Psoas muscle (tissue), 7 donors: ENCODE measurements at regions not wholly inside any gene's neighbourhood (a gene's known extent, or its start where the extent isn't known, plus 50 kb on each side); places are given as distances from the start of the nearest gene placed in this dataset.

Experiments used
- ATAC-seq, 4 donors: fragments of 200-7000 bp; cut with Tn5 transposase; one replicate each; pipeline ENCODE4 v1.9.1; 2020; ENCODE audit warnings: moderate library complexity in 3 of 4, mild to moderate bottlenecking in 2 of 4
- DNase-seq, 2 donors: peaks; one replicate each; pipeline ENCODE4 v3.0.0-alpha.2; 2020
- H3K27ac ChIP-seq: fragments of 200-600 bp; one replicate; pipeline ENCODE4 v1.8.0; 2022
- H3K27me3 ChIP-seq, 3 donors: fragments of 200-600 bp in 1 of 3; one replicate each; pipeline versions ENCODE4 v1.6.1 to v1.8.0; 2013 to 2022; ENCODE audit warnings: low read length in 2 of 3, mild to moderate bottlenecking in 2 of 3, moderate library complexity in 1 of 3; ENCODE audit not compliant: insufficient read depth in 3 of 3
- H3K36me3 ChIP-seq, 2 donors: fragments of 200-600 bp in 1 of 2; one replicate each; pipeline versions ENCODE4 v1.6.1 to v1.8.0; 2013 to 2022; ENCODE audit warnings: low read depth in 1 of 2, mild to moderate bottlenecking in 1 of 2, moderate library complexity in 1 of 2; ENCODE audit not compliant: insufficient read depth in 1 of 2
- H3K4me1 ChIP-seq: fragments of 200-600 bp; one replicate; pipeline ENCODE4 v1.8.0; 2022
- H3K4me3 ChIP-seq: fragments of 200-600 bp; one replicate; pipeline ENCODE4 v1.8.0; 2022; ENCODE audit warnings: mild to moderate bottlenecking
- H3K9me3 ChIP-seq: fragments of 200-600 bp; one replicate; pipeline ENCODE4 v1.8.0; 2022
- WGBS, 3 donors: extraction: QIAGEN DNeasy Blood & Tissue Kit; methylation state at CpG; one replicate each; pipeline versions ENCODE4 v1.1.6 to v1.1.7; 2013; 5-methylcytosine and 5-hydroxymethylcytosine counted together
- intact Hi-C, 2 donors: fragments of 100-400 bp; cut with DNase I; formaldehyde crosslinking; loops; one replicate each; pipeline versions ENCODE4 v1.11.0 to v1.14.2; 2022
- TF ChIP-seq, protein P1 (sequence below): fragments of 200-600 bp; IDR thresholded peaks from one replicate; pipeline ENCODE4 v1.8.0; 2022; ENCODE audit warnings: antibody characterized with exemption
- donor health status: healthy with polysubstance abuse.
- donor health status: DM: no; HTN: no; CAD: no; lungs with moderate emphysema.
- donor health status: Bipolar disorder and iron deficiency.
- donor health status: healthy.
- donor health status: DM: yes; HTN: yes; CAD: no.
- donor health status: DM: no; HTN: no; CAD: no.
- donor health status: DM: yes; HTN: yes; CAD: no.

DNA sequence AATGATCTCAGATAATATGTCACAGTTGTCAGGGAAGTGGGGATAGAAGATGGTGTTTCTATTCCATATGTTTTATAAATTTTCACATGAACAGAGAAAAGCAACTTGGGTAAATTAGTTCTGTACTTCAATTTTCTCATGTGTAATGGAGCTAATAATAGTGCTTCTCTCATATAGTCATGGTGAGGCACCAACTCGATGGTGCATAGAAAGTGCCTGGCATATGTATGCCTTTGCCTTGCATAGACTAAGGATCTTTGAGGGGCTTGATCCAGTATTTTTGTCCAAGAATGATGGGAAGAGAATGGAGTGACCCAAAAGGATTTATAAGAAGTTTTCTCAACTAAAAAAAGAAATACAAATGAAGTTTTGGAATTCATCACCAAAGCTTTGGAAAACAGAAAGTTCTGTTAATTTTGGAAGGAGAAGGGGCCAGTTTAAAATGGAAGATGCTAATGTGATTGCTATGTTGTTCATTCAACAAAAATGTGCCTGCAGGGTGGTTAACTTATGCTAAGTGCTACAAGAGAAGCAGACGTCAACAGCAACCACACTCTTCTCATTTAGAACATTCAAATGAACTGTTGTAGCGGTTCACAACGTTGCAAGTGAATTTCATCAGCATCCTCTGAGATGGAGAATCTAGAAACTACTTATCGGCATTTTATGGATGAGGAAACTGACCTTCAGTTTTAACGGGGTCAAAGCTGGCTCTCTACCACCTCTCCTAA lies 86.1 kb downstream of the RTP4 start:
- Histone ChIP-seq H3K27ac (no peak overlapping the region), H3K27me3 (peaks cover 0 to 2% (median 0%) of the 10 kb centered on the region in 3 donors), H3K36me3 (no peaks in the 10 kb centered on the region), H3K4me1 (no peaks in the 10 kb centered on the region), H3K9me3 (no peaks in the 10 kb centered on the region), H3K4me3 (no peak overlapping the region)
- no peak for DNase-seq
- TF ChIP-seq, protein P1, sequence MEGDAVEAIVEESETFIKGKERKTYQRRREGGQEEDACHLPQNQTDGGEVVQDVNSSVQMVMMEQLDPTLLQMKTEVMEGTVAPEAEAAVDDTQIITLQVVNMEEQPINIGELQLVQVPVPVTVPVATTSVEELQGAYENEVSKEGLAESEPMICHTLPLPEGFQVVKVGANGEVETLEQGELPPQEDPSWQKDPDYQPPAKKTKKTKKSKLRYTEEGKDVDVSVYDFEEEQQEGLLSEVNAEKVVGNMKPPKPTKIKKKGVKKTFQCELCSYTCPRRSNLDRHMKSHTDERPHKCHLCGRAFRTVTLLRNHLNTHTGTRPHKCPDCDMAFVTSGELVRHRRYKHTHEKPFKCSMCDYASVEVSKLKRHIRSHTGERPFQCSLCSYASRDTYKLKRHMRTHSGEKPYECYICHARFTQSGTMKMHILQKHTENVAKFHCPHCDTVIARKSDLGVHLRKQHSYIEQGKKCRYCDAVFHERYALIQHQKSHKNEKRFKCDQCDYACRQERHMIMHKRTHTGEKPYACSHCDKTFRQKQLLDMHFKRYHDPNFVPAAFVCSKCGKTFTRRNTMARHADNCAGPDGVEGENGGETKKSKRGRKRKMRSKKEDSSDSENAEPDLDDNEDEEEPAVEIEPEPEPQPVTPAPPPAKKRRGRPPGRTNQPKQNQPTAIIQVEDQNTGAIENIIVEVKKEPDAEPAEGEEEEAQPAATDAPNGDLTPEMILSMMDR = no peak
- 76 to 85% (median 85%) methylated on average over 6 of the region's 6 CpGs for WGBS, 3 donors
- ATAC-seq = no peak
- intact Hi-C loops = no loop called here

- H3K27me3 ChIP-seq = peaks cover 0 to 2% (median 0%) of the 10 kb centered on the region in 3 donors
- no peaks in the 10 kb centered on the region for H3K36me3 ChIP-seq
- no peak overlapping the region for H3K4me3 ChIP-seq
- TF ChIP-seq, protein P1 = no peak
- no peak for DNase-seq
- 54 to 61% (median 58%) methylated on average over 7 of the region's 7 CpGs for WGBS, 3 donors
- intact Hi-C loops = no loop called here
- no peak overlapping the region for H3K27ac ChIP-seq
- no peaks in the 10 kb centered on the region for H3K9me3 ChIP-seq
- no peaks in the 10 kb centered on the region for H3K4me1 ChIP-seq
- no peak for ATAC-seq
These were observed 82.4 kb downstream of the RTP4 start for GRCh38 chr3:187450431-187451190.

- peaks cover 0 to 2% (median 0%) of the 10 kb centered on the region in 3 donors for H3K27me3 ChIP-seq
- H3K4me1 ChIP-seq = no peaks in the 10 kb centered on the region
- H3K27ac ChIP-seq = no peak overlapping the region
- no peaks in the 10 kb centered on the region for H3K9me3 ChIP-seq
- DNase-seq = no peak
- ATAC-seq = no peak
- intact Hi-C loops = no loop called here
- no peaks in the 10 kb centered on the region for H3K36me3 ChIP-seq
- TF ChIP-seq, protein P1 = no peak
- no peak overlapping the region for H3K4me3 ChIP-seq
- 88 to 95% (median 90%) methylated on average over 1 of the region's 1 CpG for WGBS, 3 donors
These were observed 80.5 kb downstream of the RTP4 start for GRCh38 chr3:187448674-187449073.

- H3K9me3 ChIP-seq = no peaks in the 10 kb centered on the region
- no peaks in the 10 kb centered on the region for H3K4me1 ChIP-seq
- H3K27me3 ChIP-seq = peaks cover 0 to 2% (median 0%) of the 10 kb centered on the region in 3 donors
- TF ChIP-seq, protein P1 = no peak
- DNase-seq = no peak
- no peak overlapping the region for H3K4me3 ChIP-seq
- H3K27ac ChIP-seq = no peak overlapping the region
- H3K36me3 ChIP-seq = no peaks in the 10 kb centered on the region
- ATAC-seq = no peak
- 93 to 96% (median 94%) methylated on average over 3 of the region's 3 CpGs for WGBS, 3 donors
- intact Hi-C loops = no loop called here
These were observed 79.6 kb downstream of the RTP4 start for GRCh38 chr3:187447737-187448136.
